Glutamatergic neuron (in vitro differentiated cells): ENCODE measurements at regions not wholly inside any gene's neighbourhood (a gene's known extent, or its start where the extent isn't known, plus 50 kb on each side); places are given as distances from the start of the nearest gene placed in this dataset.
"Not testable (repeated sequence)": the region's sequence is repeated elsewhere in the genome, so short reads cannot be mapped to it uniquely, and the experiment has no call there.

Experiments
- DNase-seq: peaks from one replicate; pipeline ENCODE4 v3.0.0; 2022
- H3K27ac Mint-ChIP-seq: one replicate; pipeline ENCODE4 v1.8.0; 2020; ENCODE audit warnings: mild to moderate bottlenecking, mixed read lengths, inconsistent platforms; ENCODE audit not compliant: unreplicated experiment
- H3K27me3 Mint-ChIP-seq: one replicate; pipeline ENCODE4 v1.8.0; 2020; ENCODE audit warnings: mild to moderate bottlenecking, moderate library complexity, mixed read lengths, inconsistent platforms; ENCODE audit not compliant: unreplicated experiment
- H3K36me3 Mint-ChIP-seq: one replicate; pipeline ENCODE4 v1.8.0; 2020; ENCODE audit warnings: mild to moderate bottlenecking, mixed read lengths, inconsistent platforms; ENCODE audit not compliant: unreplicated experiment
- H3K4me1 Mint-ChIP-seq: one replicate; pipeline ENCODE4 v1.8.0; 2020; ENCODE audit warnings: mild to moderate bottlenecking, low read depth, mixed read lengths, inconsistent platforms; ENCODE audit not compliant: unreplicated experiment
- H3K4me3 Mint-ChIP-seq: one replicate; pipeline ENCODE4 v1.8.0; 2020; ENCODE audit warnings: mild to moderate bottlenecking, mixed read lengths, inconsistent platforms; ENCODE audit not compliant: unreplicated experiment
- H3K9me3 Mint-ChIP-seq: one replicate; pipeline ENCODE4 v1.8.0; 2020; ENCODE audit warnings: mild to moderate bottlenecking, moderate library complexity, mixed read lengths, inconsistent platforms; ENCODE audit not compliant: unreplicated experiment
- TF ChIP-seq, protein P1 (sequence below): fragments of 200-600 bp; sonication (generic); IDR thresholded peaks from one replicate; pipeline ENCODE4 v1.5.0; 2021; ENCODE audit not compliant: partially characterized antibody, unreplicated experiment

DNA sequence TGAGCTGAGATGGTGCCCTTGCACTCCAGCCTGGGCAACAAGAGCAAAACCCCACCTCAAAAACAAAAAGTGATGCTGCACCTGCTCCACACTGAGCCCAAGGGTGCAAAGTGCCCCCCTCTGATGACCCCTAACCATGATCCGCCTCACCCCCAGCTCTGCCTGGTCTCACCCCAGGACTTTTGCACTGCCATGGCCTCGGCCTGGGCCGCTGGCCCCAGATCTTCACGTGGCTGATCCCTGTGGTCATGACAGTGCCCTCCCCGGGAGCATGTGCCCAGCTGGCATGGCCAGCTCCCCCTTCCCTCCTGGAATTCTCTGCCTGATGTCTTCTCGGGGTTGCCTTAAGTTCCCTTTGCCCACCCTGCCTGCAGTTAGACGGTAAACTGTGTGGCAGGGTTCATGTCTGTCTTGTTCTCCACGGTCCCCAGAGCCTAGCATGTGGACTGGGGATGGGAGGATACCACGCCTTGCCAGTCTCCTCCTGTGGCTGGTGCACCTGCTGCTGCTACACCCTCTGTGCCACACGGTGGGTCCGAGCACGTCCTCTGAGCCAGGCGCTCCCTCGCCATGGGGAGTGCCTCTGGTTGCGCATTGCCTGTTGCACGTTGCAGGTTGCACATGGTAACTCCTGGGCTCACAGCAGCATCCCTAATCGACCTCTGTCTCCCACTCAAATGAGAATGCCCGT is 77.4 kb upstream of the PPP1R26 start:
- Mint-ChIP-seq H3K4me1 (no peaks in the 10 kb centered on the region), H3K27me3 (peaks cover 6% of the 10 kb centered on the region), H3K4me3 (no peak overlapping the region), H3K27ac (no peak overlapping the region), H3K9me3 (no peaks in the 10 kb centered on the region), H3K36me3 (no peaks in the 10 kb centered on the region)
- TF ChIP-seq, protein P1, sequence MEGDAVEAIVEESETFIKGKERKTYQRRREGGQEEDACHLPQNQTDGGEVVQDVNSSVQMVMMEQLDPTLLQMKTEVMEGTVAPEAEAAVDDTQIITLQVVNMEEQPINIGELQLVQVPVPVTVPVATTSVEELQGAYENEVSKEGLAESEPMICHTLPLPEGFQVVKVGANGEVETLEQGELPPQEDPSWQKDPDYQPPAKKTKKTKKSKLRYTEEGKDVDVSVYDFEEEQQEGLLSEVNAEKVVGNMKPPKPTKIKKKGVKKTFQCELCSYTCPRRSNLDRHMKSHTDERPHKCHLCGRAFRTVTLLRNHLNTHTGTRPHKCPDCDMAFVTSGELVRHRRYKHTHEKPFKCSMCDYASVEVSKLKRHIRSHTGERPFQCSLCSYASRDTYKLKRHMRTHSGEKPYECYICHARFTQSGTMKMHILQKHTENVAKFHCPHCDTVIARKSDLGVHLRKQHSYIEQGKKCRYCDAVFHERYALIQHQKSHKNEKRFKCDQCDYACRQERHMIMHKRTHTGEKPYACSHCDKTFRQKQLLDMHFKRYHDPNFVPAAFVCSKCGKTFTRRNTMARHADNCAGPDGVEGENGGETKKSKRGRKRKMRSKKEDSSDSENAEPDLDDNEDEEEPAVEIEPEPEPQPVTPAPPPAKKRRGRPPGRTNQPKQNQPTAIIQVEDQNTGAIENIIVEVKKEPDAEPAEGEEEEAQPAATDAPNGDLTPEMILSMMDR, result no peak
- no peak for DNase-seq

DNA sequence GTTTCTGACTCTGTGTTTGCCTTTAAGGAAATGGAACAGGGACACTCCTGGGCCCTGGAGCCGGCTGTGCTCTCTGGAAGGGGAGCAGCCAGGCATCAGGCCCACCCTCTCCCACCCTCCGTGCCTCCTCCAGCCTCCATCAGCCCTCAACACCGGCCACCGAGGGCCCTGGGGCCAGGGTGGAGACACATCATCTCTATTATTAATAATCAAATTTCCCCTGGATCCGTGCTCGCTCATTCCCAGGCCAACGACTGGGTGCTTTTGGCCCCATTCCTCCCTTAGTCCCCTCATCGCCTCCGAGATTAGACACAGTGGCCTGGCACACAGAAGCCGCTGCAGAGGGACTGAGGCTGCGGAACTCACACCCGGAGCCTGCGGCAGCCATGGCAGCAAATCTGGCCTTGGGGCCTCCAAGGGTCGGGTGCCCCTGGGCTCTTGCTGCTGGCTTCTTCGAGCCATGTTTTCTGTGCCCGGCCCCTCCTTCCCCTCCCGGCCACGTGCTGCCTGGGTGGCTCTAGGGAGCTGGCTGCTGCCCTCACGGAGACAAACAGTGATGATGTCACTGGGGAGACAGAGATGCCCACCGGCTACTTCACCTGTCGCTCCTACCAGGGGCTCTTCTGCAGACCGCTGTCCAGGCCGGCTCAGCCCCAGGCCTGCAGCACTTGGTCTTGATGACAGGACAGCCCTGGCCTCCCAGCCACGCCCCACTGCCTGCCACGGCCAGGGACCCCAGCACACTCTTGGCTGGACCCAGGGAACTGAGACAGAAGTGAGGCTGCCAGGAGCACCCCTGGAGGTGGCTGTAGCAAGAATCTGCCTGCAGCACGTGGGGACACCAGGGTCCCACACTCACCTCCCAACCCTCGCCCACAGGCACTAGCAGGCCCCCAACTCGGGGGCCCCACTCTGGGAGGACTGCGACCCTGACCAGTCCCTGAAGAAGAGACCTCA is 76.6 kb upstream of the PPP1R26 start:
- Mint-ChIP-seq H3K9me3 (no peaks in the 10 kb centered on the region), H3K27ac (no peak overlapping the region), H3K36me3 (no peaks in the 10 kb centered on the region), H3K27me3 (peaks cover 4% of the 10 kb centered on the region), H3K4me3 (no peak overlapping the region), H3K4me1 (no peaks in the 10 kb centered on the region)
- DNase-seq, result no peak
- TF ChIP-seq, protein P1, result no peak

DNA sequence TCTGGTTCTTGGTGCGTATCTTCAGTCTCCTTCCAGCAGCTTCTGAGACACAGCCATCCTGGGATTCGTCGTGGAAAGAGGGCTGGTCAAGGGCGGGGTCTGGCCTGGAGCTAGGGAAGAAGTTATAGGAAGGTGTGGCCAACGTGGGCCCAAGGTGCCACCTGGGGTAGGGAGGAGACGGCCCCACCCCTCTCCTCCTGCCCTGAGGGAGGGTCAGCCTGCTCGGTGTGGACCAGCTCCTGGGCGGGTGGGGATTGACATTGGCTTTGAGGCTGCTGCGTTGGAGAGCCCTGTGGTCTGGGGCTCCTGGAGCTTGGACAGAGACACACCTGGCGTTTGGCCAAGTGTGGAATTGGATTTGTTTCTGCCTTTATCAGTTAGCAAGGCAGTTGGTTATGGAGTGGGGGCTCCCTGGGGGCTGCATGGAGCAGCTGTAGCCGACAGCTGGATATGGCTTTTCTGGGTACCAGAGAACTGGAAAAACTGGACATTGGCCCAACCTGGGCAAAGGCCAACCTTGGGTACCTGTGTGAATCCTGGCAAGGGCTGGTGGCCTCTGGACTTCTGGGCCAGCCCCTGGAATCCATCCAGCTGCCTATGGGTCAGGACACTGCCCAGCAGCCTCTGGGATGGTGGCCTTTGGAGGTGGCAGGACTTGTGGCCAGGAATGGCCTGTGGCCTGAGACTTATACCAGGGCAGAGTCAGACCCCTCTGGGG is 75.7 kb upstream of the PPP1R26 start:
- H3K27me3 Mint-ChIP-seq, result peaks cover 4% of the 10 kb centered on the region
- H3K27ac Mint-ChIP-seq, result no peak overlapping the region

DNA sequence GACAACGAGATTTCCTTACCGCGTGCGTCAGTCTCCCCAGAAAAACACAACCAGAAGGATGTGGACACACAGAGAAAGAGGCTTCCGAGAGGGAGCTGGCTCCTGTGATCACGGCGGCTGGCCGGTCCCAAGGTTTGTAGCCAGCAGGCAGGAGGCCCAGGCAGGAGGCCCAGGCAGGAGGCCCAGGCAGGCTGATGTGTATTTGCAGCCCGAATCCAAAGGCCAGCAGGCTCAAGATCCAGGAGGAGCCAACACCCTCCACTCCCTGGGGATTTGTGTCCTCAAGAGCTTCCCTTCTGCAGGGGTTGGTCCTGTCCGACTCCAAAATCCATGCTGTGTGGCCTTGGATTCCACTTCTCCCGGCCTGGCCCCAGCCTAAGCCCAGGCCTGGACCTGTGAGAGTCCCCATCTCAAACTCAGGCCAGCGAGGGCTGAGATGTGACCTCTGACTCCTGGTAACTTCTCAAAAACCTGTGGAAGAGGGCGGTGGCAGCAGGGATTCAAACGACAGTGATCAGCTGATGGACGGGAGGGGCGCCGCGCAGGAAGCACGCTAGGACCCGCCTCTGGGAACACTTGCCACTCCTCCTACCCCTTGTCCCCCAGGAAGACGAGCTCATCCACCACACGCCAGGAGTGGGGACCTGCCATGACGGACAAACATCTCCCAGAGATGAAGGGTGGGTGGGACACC is 75.0 kb upstream of the PPP1R26 start:
- Mint-ChIP-seq H3K9me3 (no peaks in the 10 kb centered on the region), H3K27ac (no peak overlapping the region), H3K4me3 (no peak overlapping the region), H3K36me3 (no peaks in the 10 kb centered on the region), H3K27me3 (peaks cover 4% of the 10 kb centered on the region), H3K4me1 (no peaks in the 10 kb centered on the region)
- no peak for DNase-seq
- TF ChIP-seq, protein P1, result no peak

More for the DNA sequence above, 75.7 kb upstream of the PPP1R26 start:
- H3K9me3 Mint-ChIP-seq, result no peaks in the 10 kb centered on the region
- no peaks in the 10 kb centered on the region for H3K36me3 Mint-ChIP-seq
- no peak overlapping the region for H3K4me3 Mint-ChIP-seq
- H3K4me1 Mint-ChIP-seq, result no peaks in the 10 kb centered on the region
- no peak for DNase-seq
- TF ChIP-seq, protein P1, result no peak

DNA sequence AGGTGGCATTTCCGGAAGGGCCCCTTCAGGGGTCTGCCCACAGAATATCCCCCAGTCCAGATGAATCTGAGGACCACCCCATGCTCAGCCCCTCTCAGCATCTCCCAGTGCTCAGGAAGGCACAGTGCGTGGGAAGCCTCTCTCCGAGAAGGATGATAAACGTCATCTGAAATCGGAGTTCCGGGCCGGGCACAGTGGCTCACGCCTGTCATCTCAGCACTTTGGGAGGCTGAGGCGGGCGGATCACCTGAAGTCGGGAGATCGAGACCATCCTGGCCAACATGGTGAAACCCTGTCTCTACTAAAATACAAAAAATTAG is 74.5 kb upstream of the PPP1R26 start:
- not testable (repeated sequence) for H3K27me3 Mint-ChIP-seq, H3K4me1 Mint-ChIP-seq

More for the DNA sequence above, 74.5 kb upstream of the PPP1R26 start:
- H3K4me3 Mint-ChIP-seq, DNase-seq, H3K27ac Mint-ChIP-seq, H3K36me3 Mint-ChIP-seq, H3K9me3 Mint-ChIP-seq: not testable (repeated sequence)
